ENCODE measurements at regions not wholly inside any gene's neighbourhood (a gene's known extent, or its start where the extent isn't known, plus 50 kb on each side); places are given as distances from the start of the nearest gene placed in this dataset.

GRCh38 chr19:28669804-28670203 is 543.1 kb downstream of the UQCRFS1 start:
- H3K79me2 ChIP-seq (ENCODE audit: insufficient read depth, low read length) = no peaks in the 10 kb centered on the region
- no CpG with 5 or more reads among the region's 2 CpGs for WGBS (ENCODE audit: extremely low coverage, insufficient read length, low lambda C conversion rate)
- no peak overlapping the region for H2BK5ac ChIP-seq (ENCODE audit: insufficient read length, low read length)
- no peaks in the 10 kb centered on the region for H3K79me1 ChIP-seq (ENCODE audit: insufficient read depth, low read depth, low read length, poor library complexity, severe bottlenecking)
- no peak overlapping the region for H2BK15ac ChIP-seq (ENCODE audit: low read depth, low read length)
- H2BK20ac ChIP-seq (ENCODE audit: low read depth, low read length, poor library complexity, severe bottlenecking) = no peak overlapping the region
- no peak overlapping the region for H3K4ac ChIP-seq (ENCODE audit: low read depth, low read length)
- H3K4me2 ChIP-seq (ENCODE audit: insufficient read depth, insufficient read length, low read length) = no peak overlapping the region
- H2AK5ac ChIP-seq (ENCODE audit: insufficient read length, low read length) = no peak overlapping the region
- Mint-ChIP-seq H3K27ac (0 out of 7 replicates have a peak overlapping the region, but pooled peaks of 1 of the 3 experiments have one; percentile 15), H3K9me3 (peaks cover 18 to 22% of the 10 kb centered on the region in 2 experiments), H3K4me1 (no peaks in the 10 kb centered on the region), H3K4me3 (no peak overlapping the region), H3K36me3 (ENCODE audit: insufficient read depth in 1 of 3, low read depth in 3 of 3) (peaks cover 8 to 12% (median 8%) of the 10 kb centered on the region in 3 experiments), H3K27me3 (ENCODE audit: low read depth) (peaks cover 3% of the 10 kb centered on the region; the same call in 1 of the 2 replicates)
- no peak overlapping the region for H4K8ac ChIP-seq (replicated peaks; ENCODE audit: insufficient read length, low read depth, low read length)
- H4K5ac ChIP-seq (ENCODE audit: insufficient read length, low read depth, low read length) = no peak overlapping the region
- H2BK12ac ChIP-seq (ENCODE audit: insufficient read length, low read depth, low read length) = no peak overlapping the region
- no peak for DNase-seq
- TF ChIP-seq CTCF (conservative IDR thresholded peaks at IDR 0.05) = no peak
- H3K27me3 ChIP-seq (ENCODE audit: insufficient read depth, low read length) = no peaks in the 10 kb centered on the region
- no peak overlapping the region for H4K91ac ChIP-seq (ENCODE audit: insufficient read length, low read depth, low read length)
- H3T11ph ChIP-seq (ENCODE audit: low read length) = no peak overlapping the region
- no peak overlapping the region for H3K14ac ChIP-seq (ENCODE audit: insufficient read depth, low read length)
- H3K4me1 ChIP-seq (ENCODE audit: insufficient read depth, low read length) = no peaks in the 10 kb centered on the region
- no peak overlapping the region for H3K56ac ChIP-seq (ENCODE audit: insufficient read length, low read depth, low read length)
- no peak overlapping the region for H2AFZ ChIP-seq (ENCODE audit: low read length)
- no peak overlapping the region for H3K9ac ChIP-seq (ENCODE audit: extremely low read depth, insufficient read length, low read length)
- H3K23ac ChIP-seq (ENCODE audit: insufficient read length, low read depth, low read length) = no peak overlapping the region
- H3K27ac ChIP-seq (ENCODE audit: insufficient read length, low read depth, low read length) = no peak overlapping the region
- no peaks in the 10 kb centered on the region for H3K9me3 ChIP-seq (ENCODE audit: control insufficient read depth, low read depth, low read length)
- H3K23me2 ChIP-seq (ENCODE audit: insufficient read length, low read depth, low read length, poor library complexity, severe bottlenecking) = no peaks in the 10 kb centered on the region
- no peak overlapping the region for H2BK120ac ChIP-seq (ENCODE audit: low read depth, low read length, poor library complexity, severe bottlenecking)
- H4K20me1 ChIP-seq (ENCODE audit: control insufficient read depth, insufficient read depth, insufficient read length) = no peaks in the 10 kb centered on the region
- no peak overlapping the region for H3K18ac ChIP-seq (ENCODE audit: insufficient read length, low read depth, low read length)
